Endothelial cell of umbilical vein (primary cell): ENCODE measurements at regions not wholly inside any gene's neighbourhood (a gene's known extent, or its start where the extent isn't known, plus 50 kb on each side); places are given as distances from the start of the nearest gene placed in this dataset.

Experiments
- BruUV-seq: library from RNA; stranded (reverse); fragments of 400-500 nt; replicated peaks from 2 replicates; lab custom pipeline; 2021; lab: Mats Ljungman, UMichigan
- CTCF ChIA-PET: fragments of 300-600, 350-600 bp; sonication (Branson Sonifier 250); formaldehyde crosslinking; loops from one replicate; lab custom pipeline; 2021; ENCODE audit warnings: antibody characterized with exemption, inconsistent platforms; lab: Charles Lee
- POLR2A ChIA-PET: fragments of 300-600, 350-600 bp; sonication (Branson Sonifier 250); formaldehyde crosslinking; loops from one replicate; lab custom pipeline; 2021; ENCODE audit warnings: antibody characterized with exemption, inconsistent platforms; lab: Charles Lee
- DNase-seq: peaks from one replicate; pipeline ENCODE4 v3.0.0-alpha.2; 2011; ENCODE audit warnings: low read depth, low spot score
- FAIRE-seq: peaks from 2 replicates; lab custom pipeline; 2011; peaks lifted over from hg19 to GRCh38; lab: Jason Lieb, UNC
- H2AFZ ChIP-seq: 2 replicates; pipeline ENCODE4 v1.6.0; 2012; ENCODE audit warnings: low read depth, low read length, control low read depth, inconsistent platforms
- H3K27ac ChIP-seq: 2 replicates; pipeline ENCODE4 v1.5.1; 2011; ENCODE audit warnings: low read depth, mild to moderate bottlenecking, control low read depth, low read length, moderate library complexity; ENCODE audit not compliant: insufficient read depth
- H3K27me3 ChIP-seq, 2 experiments: 2 replicates each; pipeline versions ENCODE4 v1.6.0 to v1.6.1; 2011; ENCODE audit warnings: low read length in 2 of 2, mixed read lengths in 1 of 2; ENCODE audit not compliant: control insufficient read depth in 2 of 2, insufficient read depth in 2 of 2
- H3K36me3 ChIP-seq, 2 experiments: 2 replicates in 1 of 2; 3 replicates in 1 of 2; pipeline ENCODE4 v1.5.1; 2011; ENCODE audit warnings: low read length in 2 of 2, mild to moderate bottlenecking in 1 of 2, moderate library complexity in 1 of 2; ENCODE audit not compliant: control insufficient read depth in 2 of 2, insufficient read depth in 2 of 2; ENCODE audit errors: extremely low read depth in 1 of 2
- H3K4me1 ChIP-seq: 3 replicates; pipeline ENCODE4 v1.5.1; 2011; ENCODE audit warnings: mild to moderate bottlenecking, low read length; ENCODE audit not compliant: control insufficient read depth, insufficient read depth; ENCODE audit errors: extremely low read depth
- H3K4me2 ChIP-seq: 2 replicates; pipeline ENCODE4 v1.6.1; 2011; ENCODE audit warnings: low read length, control low read depth, mixed read lengths; ENCODE audit not compliant: insufficient read depth
- H3K4me3 ChIP-seq, 3 experiments: fragments of 200-600 bp in 1 of 3; sonication (generic), shearing (Covaris generic) in 1 of 3; replicated peaks in 1 of 3; 2 replicates each; pipeline ENCODE4 v1.5.1; 2011 to 2016; ENCODE audit warnings: control low read depth in 3 of 3, low read length in 3 of 3, mild to moderate bottlenecking in 2 of 3, inconsistent platforms in 1 of 3, low read depth in 1 of 3, moderate library complexity in 1 of 3; ENCODE audit not compliant: insufficient read depth in 1 of 3
- H3K79me2 ChIP-seq: 2 replicates; pipeline ENCODE4 v1.6.0; 2012; ENCODE audit warnings: low read length, inconsistent platforms; ENCODE audit not compliant: control insufficient read depth, insufficient read depth
- H3K9ac ChIP-seq: replicated peaks from 2 replicates; pipeline ENCODE3; 2011; ENCODE audit warnings: low read length, control low read depth; ENCODE audit not compliant: insufficient read depth; ENCODE audit errors: extremely low read depth
- H3K9me1 ChIP-seq: replicated peaks from 3 replicates; pipeline ENCODE4 v1.6.0; 2011; ENCODE audit warnings: mild to moderate bottlenecking, low read length; ENCODE audit not compliant: control insufficient read depth, insufficient read depth; ENCODE audit errors: extremely low read depth
- H3K9me3 ChIP-seq: replicated peaks from 2 replicates; pipeline ENCODE4 v1.5.1; 2012; ENCODE audit warnings: low read length, inconsistent platforms; ENCODE audit not compliant: control insufficient read depth, insufficient read depth
- H4K20me1 ChIP-seq: replicated peaks from 2 replicates; pipeline ENCODE3; 2011; ENCODE audit warnings: mild to moderate bottlenecking, low read length; ENCODE audit not compliant: control insufficient read depth, insufficient read depth; ENCODE audit errors: extremely low read depth
- EZH2 ChIP-seq: IDR thresholded peaks from 2 replicates; pipeline ENCODE4 v1.6.1; 2012; ENCODE audit warnings: borderline replicate concordance, low read depth, mild to moderate bottlenecking, moderate library complexity, low read length, inconsistent platforms; ENCODE audit not compliant: severe bottlenecking
- FOS ChIP-seq: IDR thresholded peaks from 2 replicates; pipeline ENCODE4 v1.6.1; 2011; ENCODE audit warnings: mild to moderate bottlenecking, low read length, moderate library complexity, borderline replicate concordance; ENCODE audit not compliant: insufficient read depth
- GATA2 ChIP-seq: IDR thresholded peaks from 2 replicates; pipeline ENCODE4 v1.7.0; 2011; ENCODE audit warnings: low read depth, mild to moderate bottlenecking, moderate library complexity, mixed read lengths, low read length; ENCODE audit not compliant: insufficient read length, insufficient read depth
- JUN ChIP-seq: IDR thresholded peaks from 2 replicates; pipeline ENCODE4 v1.6.1; 2011; ENCODE audit warnings: borderline replicate concordance, low read depth; ENCODE audit not compliant: insufficient read length, insufficient read depth
- MAX ChIP-seq: IDR thresholded peaks from 2 replicates; pipeline ENCODE4 v1.6.1; 2011; ENCODE audit not compliant: insufficient read depth, insufficient read length
- MYC ChIP-seq: IDR thresholded peaks from one replicate; pipeline ENCODE4 v1.6.1; 2011; ENCODE audit warnings: mild to moderate bottlenecking, low read depth, low read length
- POLR2A ChIP-seq: IDR thresholded peaks from 2 replicates; pipeline ENCODE4 v1.6.1; 2012; ENCODE audit warnings: low read depth, mild to moderate bottlenecking, control low read depth, low read length
- POLR2AphosphoS5 ChIP-seq: IDR thresholded peaks from 2 replicates; pipeline ENCODE4 v1.6.1; 2012; ENCODE audit warnings: low read depth, mild to moderate bottlenecking, control low read depth, low read length, moderate library complexity; ENCODE audit not compliant: insufficient read depth
- dilution Hi-C: fragments of 300-500 bp; cut with MboI; formaldehyde crosslinking; loops from one replicate; pipeline ENCODE4 v1.15.0; 2019; ENCODE audit warnings: low sequenced_read_pairs; ENCODE audit not compliant: extremely low pct_ligation_motif_present
- intact Hi-C: fragments of 100-400 bp; cut with micrococcal nuclease; formaldehyde crosslinking; loops from one replicate; pipeline ENCODE4 v1.10.0; 2022
- TF ChIP-seq, protein P1 (sequence below), 2 donors: IDR thresholded peaks; 1 replicate in 1 of 2; 2 replicates in 1 of 2; pipeline ENCODE4 v1.5.1; 2011; ENCODE audit warnings: low read length in 2 of 2, mild to moderate bottlenecking in 2 of 2, moderate library complexity in 2 of 2, control low read depth in 1 of 2, inconsistent platforms in 1 of 2, low read depth in 1 of 2; ENCODE audit not compliant: insufficient read depth in 1 of 2; ENCODE audit errors: extremely low read depth in 1 of 2

GRCh38 chr15:100807028-100807427, 72.6 kb upstream of the ALDH1A3 start:
- peaks cover 0 to 2% of the 10 kb centered on the region in 2 experiments for H3K27me3 ChIP-seq
- no peaks in the 10 kb centered on the region for H3K4me1 ChIP-seq
- FAIRE-seq, result no peak
- no peak for TF ChIP-seq JUN
- no peak for TF ChIP-seq POLR2A
- TF ChIP-seq POLR2AphosphoS5, result no peak
- no peak for TF ChIP-seq EZH2
- TF ChIP-seq FOS, result no peak
- TF ChIP-seq GATA2, result no peak
- TF ChIP-seq MAX, result no peak
- TF ChIP-seq MYC, result no peak
- TF ChIP-seq, protein P1, sequence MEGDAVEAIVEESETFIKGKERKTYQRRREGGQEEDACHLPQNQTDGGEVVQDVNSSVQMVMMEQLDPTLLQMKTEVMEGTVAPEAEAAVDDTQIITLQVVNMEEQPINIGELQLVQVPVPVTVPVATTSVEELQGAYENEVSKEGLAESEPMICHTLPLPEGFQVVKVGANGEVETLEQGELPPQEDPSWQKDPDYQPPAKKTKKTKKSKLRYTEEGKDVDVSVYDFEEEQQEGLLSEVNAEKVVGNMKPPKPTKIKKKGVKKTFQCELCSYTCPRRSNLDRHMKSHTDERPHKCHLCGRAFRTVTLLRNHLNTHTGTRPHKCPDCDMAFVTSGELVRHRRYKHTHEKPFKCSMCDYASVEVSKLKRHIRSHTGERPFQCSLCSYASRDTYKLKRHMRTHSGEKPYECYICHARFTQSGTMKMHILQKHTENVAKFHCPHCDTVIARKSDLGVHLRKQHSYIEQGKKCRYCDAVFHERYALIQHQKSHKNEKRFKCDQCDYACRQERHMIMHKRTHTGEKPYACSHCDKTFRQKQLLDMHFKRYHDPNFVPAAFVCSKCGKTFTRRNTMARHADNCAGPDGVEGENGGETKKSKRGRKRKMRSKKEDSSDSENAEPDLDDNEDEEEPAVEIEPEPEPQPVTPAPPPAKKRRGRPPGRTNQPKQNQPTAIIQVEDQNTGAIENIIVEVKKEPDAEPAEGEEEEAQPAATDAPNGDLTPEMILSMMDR (IDR thresholded peaks at IDR 0.05; ENCODE audit: extremely low read depth in 1 of 2, insufficient read depth in 1 of 2, low read depth in 1 of 2, low read length in 2 of 2), result no peak
- H3K36me3 ChIP-seq, result no peaks in the 10 kb centered on the region
- no peak for DNase-seq
- ChIA-PET CTCF (no interaction called here), POLR2A (no interaction called here)
- H3K4me3 ChIP-seq, result no peak overlapping the region
- H3K9ac ChIP-seq, result no peak overlapping the region
- BruUV-seq, result no TSS peak
- intact Hi-C loops (no loop called here), dilution Hi-C loops (no loop called here)
- no peaks in the 10 kb centered on the region for H3K9me1 ChIP-seq
- no peak overlapping the region for H3K4me2 ChIP-seq
- H3K27ac ChIP-seq, result no peak overlapping the region
- H2AFZ ChIP-seq, result no peak overlapping the region
- no peaks in the 10 kb centered on the region for H3K9me3 ChIP-seq
- H3K79me2 ChIP-seq, result no peaks in the 10 kb centered on the region
- H4K20me1 ChIP-seq, result no peaks in the 10 kb centered on the region
